HG03571 (cell line): ENCODE measurements at regions not wholly inside any gene's neighbourhood (a gene's known extent, or its start where the extent isn't known, plus 50 kb on each side); places are given as distances from the start of the nearest gene placed in this dataset.

Source experiments
- ATAC-seq: cut with Tn5 transposase; IDR thresholded peaks from one replicate; pipeline ENCODE4 v1.9.1; 2021; ENCODE audit not compliant: unreplicated experiment

DNA sequence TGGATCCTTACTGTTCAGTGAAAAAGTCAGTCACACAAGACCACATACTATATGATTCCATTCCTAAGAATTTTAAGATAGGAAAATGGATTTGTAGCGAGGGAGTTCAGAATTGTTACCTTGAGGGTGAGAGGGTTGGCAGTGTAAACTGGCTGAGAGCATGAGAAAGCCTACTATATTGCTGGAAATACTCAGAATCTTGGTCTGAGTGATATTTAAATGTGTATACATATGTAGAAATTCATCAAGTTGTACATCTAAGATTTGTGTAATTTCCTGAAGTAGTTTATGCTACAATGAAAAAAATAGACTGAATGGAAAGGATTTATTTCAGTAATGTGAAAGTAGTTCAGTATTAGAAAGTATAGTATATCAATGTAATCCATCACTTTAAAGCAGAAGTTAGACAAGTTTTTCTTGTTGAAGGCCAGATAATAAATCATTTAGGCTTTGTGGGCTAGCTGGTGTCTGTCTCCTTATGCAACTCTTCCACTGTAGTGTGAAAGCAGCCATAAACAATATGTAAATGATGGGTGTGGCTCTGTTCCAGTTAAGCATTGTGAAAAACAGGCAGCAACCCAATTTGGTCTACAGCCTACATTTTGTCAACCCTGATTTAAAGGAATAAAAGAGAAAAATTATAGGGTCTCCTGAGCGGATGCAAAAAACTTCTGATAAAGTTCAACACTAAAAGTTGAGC is 127.2 kb upstream of the THY1 start:
- ATAC-seq = no peak

DNA sequence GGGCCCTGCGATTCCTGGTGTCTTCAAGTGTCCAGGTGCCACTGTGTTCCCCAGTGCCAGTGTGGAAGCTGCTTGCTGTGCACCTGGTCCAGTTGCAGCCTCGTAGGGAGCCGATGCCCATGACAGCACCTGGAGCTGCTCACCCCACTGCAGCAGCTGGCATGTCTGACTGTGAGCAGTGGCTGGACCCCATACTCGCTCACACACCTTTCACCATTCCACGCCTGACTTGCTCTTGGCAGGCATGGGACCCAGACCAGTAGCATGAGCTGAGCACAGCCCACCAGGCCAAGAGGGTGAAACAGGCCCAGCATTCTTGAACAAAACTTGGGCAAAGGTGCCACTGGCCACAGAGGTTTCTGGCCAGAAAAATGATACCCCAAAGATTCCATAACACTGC is 124.5 kb upstream of the THY1 start:
- no peak for ATAC-seq

DNA sequence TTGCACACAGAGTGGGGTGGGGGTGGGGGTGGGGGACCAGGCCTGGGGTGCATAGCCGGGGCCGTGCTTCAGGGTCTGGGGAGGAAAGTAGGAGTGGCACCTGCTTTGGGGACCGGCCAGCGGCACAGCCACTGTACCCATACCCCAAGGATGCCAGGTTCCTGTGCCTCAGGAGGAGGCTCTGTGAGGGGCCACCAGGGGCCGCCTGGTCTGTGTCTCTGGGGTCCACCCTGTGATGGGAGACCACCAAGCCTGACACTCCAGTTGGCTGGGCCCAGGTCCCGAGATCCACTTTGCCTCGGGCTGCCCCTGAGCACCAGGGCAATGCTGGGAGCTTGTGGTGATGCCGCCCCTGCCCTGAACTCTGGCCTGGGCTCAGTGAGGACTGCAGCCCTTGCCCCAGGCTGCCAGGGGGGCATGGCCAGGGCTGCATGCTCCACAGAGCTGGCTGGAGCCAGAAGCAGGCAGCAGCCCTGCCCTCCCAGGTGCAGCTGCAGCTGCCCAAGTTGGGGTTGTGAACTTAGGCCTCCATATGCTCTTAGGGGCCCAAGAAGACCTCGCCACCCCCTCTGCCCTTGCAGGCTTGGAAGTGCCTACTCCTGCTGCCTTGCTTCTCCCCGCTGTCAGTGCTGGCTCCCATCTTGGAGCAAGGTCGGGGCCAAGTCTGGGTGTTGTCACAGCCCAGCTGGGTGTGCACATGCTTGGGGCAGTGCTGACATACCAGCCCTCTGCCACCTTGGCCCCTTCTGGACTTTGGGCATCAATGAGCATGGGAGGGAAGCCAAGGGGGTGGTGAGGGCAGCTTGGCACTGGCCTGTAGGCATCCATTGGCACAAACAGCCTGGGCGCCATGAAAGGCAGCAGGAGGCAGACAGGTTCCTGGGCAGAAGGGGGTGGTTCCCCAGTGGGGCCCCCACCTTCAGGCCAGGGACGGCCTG is 123.3 kb upstream of the THY1 start:
- ATAC-seq = no peak

DNA sequence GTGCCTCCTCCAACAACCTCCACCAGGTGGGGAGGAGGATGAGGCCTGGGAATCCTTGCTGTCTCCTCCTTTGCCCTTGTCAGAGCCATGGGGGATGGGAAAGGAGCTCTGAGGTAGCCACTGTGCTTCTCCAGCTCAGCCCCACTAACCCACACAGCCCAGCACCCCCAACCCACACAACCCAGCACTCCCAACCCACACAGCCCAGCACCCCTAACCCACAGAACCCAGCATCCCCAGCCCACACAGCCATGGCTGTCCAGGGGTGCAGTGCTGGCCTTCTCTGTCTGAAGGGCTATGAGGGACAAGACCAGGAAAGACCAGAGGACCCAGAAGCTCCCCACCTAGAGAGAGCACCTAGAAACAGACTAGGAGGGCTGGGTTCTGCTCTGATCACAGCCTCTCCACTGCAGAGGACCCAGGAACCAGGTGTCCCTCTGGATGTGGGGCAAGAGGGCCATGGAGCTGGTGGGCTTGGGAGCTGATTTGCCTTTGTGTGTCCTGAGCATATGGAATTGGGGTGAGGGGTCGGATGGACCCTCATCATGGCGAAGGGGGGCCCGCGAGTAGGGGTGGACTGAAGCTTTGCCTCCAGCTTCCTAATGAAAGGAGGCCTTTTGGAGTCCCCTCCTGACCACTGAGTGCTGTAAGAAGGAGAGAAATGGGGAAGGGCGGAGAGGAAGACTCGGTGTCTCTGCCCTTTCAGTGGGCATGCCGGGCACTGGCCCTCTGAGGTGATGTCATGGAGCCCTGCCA is 117.6 kb upstream of the THY1 start:
- no peak for ATAC-seq

DNA sequence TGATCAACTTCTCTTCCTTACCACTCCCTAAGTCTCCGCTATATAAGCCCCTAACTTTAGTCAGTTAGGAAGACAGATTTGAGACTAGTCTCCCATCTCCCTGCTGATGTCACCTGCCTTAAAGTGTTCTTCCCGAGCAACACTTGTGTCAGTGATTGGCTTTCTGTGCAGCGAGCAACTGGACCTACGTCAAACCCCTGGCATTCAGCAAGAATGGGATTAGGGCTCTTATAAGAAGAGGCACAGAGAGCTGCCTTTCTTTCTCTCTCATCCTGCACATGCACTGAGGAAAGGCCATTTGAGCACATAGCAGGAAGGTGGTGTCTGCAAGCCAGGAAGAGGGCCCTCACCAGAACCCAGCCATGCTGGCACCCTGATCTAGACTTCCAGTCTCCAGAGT is 116.6 kb upstream of the THY1 start:
- ATAC-seq = no peak

DNA sequence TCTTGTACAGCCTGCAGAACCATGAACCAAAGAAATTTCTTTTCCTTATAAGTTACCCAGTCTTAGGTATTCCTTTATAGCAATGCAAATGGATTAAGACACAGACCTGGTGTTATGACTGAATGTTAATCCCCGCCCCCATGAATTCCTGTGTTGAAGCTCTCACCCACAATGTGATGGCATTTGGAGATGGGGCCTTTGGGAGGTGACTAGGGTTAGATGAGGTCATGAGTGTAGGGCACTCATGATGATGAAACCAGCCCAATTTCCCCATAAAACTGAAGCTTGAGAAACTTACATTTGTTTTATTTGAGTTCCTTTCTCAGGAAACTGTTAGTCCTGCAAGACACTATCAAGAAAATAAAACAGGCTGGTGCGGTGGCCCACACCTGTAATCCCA is 115.8 kb upstream of the THY1 start:
- ATAC-seq = no peak

DNA sequence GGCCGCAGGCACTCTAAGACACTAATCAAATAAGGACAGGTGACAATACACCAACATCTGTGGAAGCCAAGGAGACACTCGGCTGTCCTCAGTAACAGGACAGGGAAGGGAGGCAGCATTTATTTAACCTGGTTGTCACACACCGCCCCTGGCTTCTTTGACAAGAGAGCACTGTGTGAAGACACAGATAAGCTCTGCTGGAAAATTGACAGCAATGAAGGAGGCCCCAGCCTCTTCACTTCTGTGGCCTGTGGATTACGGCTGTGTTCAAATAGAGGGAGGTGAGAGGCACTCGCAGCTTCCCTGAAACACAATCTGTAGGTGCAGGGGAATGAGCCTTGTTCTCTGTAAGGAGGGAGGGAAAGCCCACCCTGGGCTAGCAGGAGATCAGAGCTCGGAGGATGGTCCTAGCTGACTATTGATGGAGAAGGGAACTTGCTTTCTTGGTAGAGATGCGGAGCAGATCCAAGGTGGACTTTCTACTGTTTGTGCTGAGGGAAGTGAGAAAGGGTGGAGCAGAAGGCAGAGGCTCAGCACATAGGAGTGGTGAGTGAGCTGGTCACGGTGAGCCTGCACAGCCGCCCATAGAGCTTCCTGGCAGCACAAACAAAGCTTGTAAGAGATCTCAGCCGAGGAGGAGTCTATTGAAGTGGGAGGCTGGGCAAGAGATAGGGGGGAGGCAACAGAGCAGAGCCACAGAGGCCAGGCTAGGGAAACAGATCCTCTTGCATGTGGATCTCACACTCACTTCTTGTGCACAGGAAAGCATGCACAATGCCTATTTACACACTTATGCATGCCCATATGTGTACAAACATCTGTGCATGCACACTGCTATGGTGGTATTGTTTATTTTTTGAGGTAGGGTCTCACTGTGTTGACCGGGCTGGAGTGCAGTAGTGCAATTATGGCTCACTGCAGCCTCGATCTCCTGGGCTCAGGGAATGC is 114.6 kb upstream of the THY1 start:
- no peak for ATAC-seq

DNA sequence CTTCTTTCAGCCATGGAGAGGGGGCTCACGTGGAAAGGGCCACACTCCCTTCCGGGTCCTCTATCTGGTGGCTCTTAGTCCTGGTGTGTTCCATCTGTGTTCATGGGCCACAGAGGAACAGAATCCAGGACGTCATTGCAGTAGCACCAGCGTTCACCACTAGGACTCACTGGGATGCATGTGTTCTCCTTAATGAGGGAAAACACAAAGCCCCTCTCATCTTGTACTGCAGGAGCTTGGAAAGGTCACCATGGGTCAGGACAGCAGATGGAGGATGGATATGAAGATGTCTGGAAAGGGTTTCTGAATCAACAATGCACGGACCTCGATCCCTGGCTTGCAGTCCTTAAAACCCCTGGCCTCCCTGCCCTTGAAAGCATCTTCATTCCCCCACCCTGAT is 113.8 kb upstream of the THY1 start:
- no peak for ATAC-seq

DNA sequence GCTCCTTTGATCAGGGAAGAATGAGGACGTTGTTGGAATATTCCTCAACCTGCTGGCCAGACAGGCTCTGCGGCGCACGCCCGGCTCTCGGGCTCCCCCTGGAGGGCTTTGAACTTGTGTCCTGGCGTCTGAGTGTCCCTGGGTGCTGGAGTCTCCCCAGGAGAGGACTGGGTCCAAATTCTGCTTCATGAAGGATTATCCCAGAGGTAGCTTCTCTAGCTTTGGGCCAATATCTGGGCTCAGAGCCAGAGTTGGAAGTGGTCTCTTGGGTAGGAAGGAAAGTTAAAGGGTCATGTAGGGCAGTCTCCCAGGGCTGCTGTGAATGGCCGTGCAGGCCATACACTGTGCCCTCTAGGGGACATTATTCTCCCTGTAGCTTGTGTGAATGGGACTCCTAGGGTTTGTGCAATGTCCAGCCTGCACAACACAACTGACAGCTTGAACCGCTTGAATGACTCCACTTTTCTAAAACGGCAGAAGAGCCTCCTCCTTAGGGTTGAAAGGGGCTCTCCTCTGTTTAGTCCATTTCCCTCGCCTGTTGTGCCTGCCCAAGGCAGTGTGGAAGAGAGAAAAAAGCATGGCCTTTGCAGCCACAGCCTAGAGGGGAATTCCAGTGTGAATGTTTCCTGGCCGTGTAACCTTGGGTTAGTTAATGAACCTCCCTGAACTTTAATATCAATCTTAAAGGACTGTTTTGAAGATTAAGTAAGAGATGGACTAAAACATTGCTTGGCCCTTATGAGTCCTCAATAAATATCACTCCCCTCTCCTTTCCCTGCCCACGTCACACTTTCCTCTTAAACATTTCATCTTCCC is 111.2 kb upstream of the THY1 start:
- no peak for ATAC-seq

DNA sequence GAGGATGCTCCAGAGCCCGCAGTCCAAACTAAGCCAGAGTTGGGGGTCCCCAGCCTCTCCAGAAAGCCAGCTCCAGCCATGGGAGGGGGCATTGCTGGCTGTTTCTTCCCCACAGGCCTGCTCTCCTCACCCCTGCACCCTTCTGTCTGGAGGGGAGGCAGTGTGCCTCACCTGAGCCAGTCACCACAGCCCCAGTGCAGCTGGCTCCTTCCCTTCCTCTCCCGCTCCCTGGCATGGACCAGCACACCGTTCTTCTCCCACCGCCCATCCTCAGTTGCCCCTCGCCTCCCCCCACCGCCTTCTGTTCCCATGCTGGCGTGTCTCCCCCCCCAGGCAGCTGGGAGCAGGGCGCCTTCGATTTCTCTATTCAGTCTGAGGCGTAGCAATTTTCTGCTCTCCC is 110.5 kb upstream of the THY1 start:
- ATAC-seq = no peak

DNA sequence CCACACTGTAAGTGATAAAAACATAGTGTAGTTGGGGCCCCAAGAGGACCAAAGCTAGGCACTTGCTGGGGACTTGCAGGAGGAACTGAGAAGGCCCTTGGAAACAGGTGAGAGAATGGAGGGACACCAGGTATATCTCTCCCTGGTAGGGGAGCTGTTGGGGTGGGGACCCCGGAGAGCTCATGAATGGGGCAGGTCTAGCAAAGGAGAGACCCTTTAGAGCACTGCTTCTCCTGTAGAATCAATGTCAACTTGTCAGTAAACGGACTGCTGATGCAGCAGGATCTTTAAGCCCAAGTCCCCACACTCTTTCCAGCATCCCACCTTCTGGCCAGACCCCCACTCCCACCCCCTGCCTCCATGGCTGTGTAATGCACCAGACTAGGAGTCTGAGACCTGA is 109.6 kb upstream of the THY1 start:
- ATAC-seq = no peak

DNA sequence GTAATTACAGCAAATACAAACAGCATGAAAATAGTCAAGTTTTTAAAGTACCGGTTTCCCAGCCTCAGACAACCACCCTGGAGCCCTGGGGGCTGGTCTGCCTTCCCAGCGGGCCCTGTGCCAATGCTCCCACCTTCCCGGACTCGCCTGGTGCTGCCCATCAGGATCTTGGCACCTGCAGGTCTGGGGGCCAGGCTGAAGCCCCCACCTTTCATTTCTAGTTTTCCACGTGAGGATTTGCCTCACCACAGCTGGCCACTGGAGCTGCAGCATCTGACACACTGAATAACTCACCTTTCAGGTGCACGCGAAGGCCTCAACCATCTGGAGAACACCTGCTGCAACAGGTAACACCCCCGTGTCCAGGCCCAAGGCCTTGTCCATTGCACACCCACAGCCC is 108.7 kb upstream of the THY1 start:
- ATAC-seq = no peak

DNA sequence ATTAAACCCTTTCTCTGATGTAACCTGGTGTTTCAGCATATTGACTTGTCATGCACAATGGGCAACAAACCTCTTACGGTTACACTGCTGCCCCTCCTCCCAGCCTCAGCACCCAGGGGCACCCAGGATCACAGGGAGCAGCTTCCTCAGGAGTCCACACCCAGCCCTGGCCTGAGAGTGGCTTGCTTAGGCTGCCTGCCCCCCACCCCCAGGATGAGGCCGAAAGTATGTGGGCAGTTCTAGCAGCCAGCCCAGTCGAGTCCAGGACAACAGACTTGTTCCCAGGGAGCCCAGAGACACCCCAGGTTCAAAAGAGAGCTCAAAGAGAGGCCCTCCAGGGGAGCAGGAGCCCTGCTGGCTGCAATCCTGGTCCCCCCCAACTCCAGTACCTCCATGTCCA is 108.1 kb upstream of the THY1 start:
- ATAC-seq = no peak

DNA sequence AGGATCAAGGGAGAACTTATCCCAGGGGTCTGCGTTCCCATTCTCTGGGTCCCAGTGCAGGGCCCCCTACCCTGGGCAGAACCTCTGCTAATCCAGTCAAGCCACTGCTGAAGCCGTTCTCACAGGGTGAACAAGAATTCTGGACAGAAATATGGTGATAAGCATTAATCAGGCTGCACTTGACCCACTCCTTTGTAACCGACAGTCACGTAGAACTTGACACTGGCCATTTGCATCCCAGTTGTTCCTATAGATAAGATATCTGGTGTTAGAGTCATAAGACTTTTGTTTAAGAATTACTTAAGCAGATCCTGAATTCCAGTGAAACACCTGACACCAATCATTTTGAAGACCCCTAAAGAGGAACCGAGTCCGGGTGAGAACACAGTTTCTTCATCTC is 107.5 kb upstream of the THY1 start:
- no peak for ATAC-seq

DNA sequence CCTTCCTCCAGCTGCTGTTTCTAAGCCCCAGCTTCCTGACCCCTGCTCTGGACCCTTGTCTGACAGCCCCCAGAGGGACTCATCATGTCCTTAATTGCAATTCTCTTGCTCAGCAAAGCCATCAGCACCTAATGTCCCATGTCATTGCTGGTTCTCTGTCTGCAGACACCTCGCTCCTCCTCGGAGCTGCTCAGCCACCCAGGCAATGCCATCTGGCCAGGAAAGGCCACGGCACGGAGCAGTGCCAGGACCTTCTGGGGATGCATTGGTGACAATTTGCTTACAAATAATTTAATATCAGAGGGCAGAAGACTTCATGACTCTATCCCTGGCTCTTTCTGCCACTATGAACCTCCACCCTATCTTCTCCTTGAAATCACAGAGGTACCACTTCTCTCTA is 107.0 kb upstream of the THY1 start:
- ATAC-seq = no peak

DNA sequence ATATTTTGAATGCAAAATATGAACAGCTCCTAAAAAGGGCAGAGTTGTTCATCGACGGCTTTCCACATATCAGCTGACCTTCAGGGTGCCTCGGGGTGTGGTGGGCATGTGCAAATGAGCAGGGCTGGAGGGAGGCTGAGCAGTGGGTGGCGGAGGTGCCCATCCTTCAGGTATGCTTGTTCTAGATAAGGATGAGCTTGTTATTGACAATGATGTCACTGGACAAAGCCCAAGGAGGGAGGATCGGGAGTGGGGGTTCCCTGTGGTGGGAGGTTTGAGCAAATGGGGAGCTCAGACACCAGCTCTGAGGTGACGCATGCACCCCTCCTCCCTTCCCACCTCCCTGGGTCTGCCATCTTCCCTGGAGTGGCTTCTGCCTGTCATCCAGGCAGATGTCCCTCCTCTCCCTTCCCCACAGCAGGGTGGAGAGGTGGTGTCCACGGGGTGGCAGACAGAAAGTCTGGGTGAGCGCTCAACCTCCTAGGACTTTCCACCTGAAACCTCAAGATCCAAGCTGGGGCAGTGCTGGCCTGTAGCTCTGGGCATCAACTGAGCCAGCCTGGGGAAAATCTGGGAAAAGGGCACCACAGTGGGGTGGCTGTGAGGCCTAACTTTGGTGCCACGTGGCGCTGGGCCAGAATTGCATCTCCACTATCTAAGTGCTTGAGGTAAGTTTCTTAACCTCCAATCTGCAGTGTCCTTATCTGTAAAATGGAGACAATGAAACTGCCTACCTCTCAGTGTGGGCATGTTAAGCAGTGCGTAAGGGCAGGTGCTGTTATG is 106.3 kb upstream of the THY1 start:
- ATAC-seq = no peak

DNA sequence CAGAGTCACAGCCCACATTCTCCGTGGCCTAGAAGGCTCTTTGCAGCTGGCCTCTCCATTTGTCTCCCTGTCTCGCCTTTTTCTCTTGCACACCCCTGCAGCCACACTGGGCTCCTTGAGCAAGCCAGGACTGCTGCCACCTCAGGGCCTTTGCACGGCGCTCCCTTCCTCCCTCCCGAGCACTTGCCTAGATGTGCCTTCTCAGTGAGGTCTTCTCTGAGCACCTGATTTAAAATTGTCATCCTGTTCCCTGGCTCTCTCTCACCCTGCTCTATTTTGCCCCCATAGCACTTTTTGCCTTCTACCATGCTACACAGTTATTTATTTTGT is 102.9 kb upstream of the THY1 start:
- ATAC-seq = no peak

DNA sequence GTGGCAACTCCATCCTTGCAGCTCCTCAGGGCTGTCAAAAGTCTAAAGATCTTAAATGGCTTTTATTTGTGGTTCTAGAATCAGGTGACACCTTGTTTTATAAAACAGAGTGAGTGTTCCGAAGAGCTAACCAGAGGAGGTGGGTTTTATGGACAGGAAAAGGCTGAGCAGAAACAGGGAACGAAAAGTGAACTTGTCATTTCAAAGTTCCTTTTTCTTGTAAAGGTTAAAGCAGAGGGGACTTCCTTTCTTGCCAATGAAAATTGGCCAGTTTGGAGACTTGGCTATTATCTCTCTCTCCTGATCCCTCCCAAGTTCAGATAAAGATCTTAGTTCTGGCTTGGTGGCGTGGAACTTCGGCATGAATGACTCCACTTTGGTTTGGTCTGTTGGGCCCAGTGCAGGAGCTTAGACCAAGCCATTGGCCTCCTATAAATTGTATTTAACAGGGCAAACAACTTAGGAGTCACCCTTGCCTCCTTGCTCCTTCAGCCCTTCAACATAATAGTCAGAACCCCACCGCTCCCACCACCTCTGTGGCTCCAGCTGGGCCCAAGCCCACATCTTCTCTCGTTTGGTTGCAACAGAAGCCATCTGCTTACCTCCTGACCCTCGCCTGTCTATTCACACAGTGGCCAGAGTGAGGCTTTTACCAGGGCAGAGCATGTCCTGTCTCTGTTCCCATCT is 102.4 kb upstream of the THY1 start:
- no peak for ATAC-seq
